ENCODE measurements at regions not wholly inside any gene's neighbourhood (a gene's known extent, or its start where the extent isn't known, plus 50 kb on each side); places are given as distances from the start of the nearest gene placed in this dataset.

DNA sequence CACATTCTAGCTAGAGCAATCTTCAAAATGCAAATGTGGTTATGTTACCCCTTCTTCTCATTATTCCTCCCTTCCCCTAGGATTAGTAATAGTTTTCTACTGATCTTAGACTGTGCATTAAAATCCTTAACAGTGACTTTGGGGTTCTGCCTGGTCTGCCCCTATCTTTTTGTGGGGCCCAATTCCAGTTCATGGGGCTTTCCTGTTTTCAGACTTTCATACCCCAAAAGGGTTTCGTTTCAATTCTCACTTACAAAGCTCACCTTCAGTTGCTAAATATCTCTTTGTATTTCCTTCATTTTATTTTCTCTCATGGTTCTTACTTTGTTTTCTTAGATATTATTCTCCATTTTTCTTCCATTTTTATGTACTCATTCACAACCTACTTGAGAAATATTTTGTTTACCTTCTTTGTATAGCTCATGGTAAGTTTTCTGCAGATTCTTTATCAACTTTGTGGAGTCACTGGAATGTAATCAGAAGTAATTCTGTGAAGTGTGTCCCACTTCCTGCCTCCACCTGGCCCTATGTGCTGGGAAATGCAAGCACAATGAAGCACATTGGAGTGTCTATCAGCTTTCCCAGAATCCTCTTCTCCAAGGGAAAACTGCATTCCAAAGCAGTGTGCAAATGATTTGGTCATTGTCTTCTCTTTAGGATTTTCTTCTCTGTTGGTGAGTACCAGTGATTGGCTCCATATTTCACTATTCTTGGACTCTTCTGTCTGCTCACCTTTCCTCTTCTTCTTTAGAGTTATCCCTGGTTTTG lies 350.2 kb downstream of the ZNF326 start:
- TF ChIP-seq, protein P1, sequence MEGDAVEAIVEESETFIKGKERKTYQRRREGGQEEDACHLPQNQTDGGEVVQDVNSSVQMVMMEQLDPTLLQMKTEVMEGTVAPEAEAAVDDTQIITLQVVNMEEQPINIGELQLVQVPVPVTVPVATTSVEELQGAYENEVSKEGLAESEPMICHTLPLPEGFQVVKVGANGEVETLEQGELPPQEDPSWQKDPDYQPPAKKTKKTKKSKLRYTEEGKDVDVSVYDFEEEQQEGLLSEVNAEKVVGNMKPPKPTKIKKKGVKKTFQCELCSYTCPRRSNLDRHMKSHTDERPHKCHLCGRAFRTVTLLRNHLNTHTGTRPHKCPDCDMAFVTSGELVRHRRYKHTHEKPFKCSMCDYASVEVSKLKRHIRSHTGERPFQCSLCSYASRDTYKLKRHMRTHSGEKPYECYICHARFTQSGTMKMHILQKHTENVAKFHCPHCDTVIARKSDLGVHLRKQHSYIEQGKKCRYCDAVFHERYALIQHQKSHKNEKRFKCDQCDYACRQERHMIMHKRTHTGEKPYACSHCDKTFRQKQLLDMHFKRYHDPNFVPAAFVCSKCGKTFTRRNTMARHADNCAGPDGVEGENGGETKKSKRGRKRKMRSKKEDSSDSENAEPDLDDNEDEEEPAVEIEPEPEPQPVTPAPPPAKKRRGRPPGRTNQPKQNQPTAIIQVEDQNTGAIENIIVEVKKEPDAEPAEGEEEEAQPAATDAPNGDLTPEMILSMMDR (IDR thresholded peaks at IDR 0.05; ENCODE audit: low read depth, low read length), result no peak
- H3K27ac ChIP-seq, result no peak overlapping the region
- H3K36me3 ChIP-seq, result no peaks in the 10 kb centered on the region
- H3K27me3 ChIP-seq (ENCODE audit: insufficient read depth, low read depth, severe bottlenecking), result no peaks in the 10 kb centered on the region
- H3K4me3 ChIP-seq (ENCODE audit: low read depth, low read length), result no peak overlapping the region
- peaks cover 3% of the 10 kb centered on the region for H3K9me3 ChIP-seq (ENCODE audit: severe bottlenecking)
- no peak for DNase-seq

DNA sequence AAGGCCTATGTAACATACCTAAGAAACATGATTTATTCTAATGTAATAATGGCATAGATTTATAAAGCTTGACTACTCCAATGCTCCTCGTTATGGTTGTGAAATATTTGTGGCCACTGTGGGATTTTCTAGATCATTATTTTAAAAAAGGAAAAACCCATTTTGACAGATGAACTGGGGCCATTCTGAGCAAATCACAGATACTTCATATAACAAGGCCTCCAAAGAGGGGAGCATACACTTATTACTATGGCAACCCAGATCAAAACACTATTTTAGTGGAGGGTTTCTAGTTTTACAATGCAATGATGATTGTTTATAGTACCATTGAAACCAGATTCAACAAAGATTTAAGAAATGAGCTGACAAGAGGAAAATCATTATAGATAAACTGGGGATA lies 346.6 kb downstream of the ZNF326 start:
- no peak overlapping the region for H3K4me3 ChIP-seq (ENCODE audit: low read depth, low read length)
- H3K27me3 ChIP-seq (ENCODE audit: insufficient read depth, low read depth, severe bottlenecking), result no peaks in the 10 kb centered on the region
- no peak overlapping the region for H3K27ac ChIP-seq
- no peak for DNase-seq
- H3K36me3 ChIP-seq, result no peaks in the 10 kb centered on the region
- H3K9me3 ChIP-seq (ENCODE audit: severe bottlenecking), result no peaks in the 10 kb centered on the region
- TF ChIP-seq, protein P1 (IDR thresholded peaks at IDR 0.05; ENCODE audit: low read depth, low read length), result no peak

DNA sequence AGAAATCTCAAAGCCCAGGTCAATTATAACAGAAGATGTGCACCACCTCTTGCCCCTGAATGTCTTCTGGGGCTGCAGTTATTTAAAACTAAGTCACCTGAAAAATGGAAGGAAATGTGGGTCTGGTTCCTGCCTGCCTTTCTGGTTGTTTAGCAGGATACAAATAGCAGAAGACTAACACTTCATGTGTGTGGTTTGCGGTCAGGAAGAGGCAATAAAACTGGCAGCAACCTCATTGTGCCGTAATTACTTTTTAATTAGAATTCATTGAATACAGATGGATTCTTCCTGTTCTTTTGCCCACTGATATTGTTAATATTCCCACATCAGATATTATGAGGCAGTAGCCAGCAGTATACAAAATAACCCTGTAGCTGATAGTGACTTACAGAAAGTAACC lies 345.7 kb downstream of the ZNF326 start:
- Histone ChIP-seq H3K9me3 (ENCODE audit: severe bottlenecking) (no peaks in the 10 kb centered on the region), H3K27ac (no peak overlapping the region), H3K4me3 (ENCODE audit: low read depth, low read length) (no peak overlapping the region), H3K27me3 (ENCODE audit: insufficient read depth, low read depth, severe bottlenecking) (no peaks in the 10 kb centered on the region), H3K36me3 (no peaks in the 10 kb centered on the region)
- DNase-seq, result no peak
- TF ChIP-seq, protein P1 (IDR thresholded peaks at IDR 0.05; ENCODE audit: low read depth, low read length), result no peak

DNA sequence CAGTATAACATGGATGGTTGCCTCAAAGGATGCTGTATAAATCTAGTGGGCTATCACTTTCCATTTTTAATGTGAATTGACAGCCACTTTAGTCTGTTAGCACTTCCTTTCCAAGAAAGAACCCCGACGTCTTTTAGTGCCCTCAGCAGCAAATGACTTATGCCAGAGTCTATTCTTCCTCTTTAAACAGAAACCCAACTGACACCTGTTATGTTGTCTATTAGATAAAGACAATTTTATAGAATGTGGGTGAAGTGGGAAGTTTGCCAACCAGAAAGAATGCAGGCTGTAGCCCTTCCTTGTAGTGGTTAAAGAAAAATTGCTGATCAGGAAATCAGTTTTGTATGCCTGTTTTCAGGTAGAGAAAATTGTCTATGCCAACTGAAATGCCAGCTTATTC lies 344.9 kb downstream of the ZNF326 start:
- no peak overlapping the region for H3K4me3 ChIP-seq (ENCODE audit: low read depth, low read length)

DNA sequence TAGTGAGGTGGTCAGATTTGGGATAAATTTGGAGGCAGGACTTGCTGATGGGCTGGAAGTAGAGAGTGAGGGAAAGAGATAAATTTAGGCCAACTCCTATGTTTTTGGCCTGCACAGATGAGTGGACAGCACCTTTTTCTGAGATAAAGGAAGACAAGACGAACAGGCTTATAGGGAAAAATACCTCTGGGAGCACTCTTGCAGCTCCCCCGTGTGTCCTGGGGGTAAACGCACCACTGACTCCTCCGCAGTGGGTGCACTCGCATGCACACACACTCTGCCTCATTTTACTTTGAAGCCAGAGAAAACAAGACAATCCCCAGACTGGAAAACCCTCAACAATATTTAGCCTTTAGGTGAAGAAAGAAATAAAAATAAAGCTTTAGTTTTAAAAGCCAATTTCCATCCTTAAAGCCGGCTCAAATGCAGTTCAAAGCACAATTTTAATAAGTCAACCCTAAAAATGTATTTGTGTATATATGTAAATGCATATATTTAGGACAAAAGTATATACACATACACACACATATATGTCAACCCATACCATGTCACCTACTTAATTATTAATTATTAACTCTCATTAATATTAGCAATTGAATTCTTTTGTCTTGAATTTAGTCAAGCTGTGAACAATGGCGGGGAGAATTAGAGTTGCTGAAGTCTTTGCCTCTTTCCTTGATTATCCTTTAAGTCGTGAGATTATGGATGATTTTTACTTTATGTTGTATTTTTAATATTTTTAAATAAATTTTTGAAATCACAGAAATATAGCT lies 341.8 kb downstream of the ZNF326 start:
- H3K27ac ChIP-seq, result no peak overlapping the region
- no peak for DNase-seq

More for the DNA sequence above, 344.9 kb downstream of the ZNF326 start:
- H3K27ac ChIP-seq, result no peak overlapping the region
- H3K9me3 ChIP-seq (ENCODE audit: severe bottlenecking), result no peaks in the 10 kb centered on the region
- DNase-seq, result no peak
- TF ChIP-seq, protein P1 (IDR thresholded peaks at IDR 0.05; ENCODE audit: low read depth, low read length), result no peak
- no peaks in the 10 kb centered on the region for H3K36me3 ChIP-seq
- H3K27me3 ChIP-seq (ENCODE audit: insufficient read depth, low read depth, severe bottlenecking), result no peaks in the 10 kb centered on the region

More for the DNA sequence above, 341.8 kb downstream of the ZNF326 start:
- Histone ChIP-seq H3K9me3 (ENCODE audit: severe bottlenecking) (no peaks in the 10 kb centered on the region), H3K27me3 (ENCODE audit: insufficient read depth, low read depth, severe bottlenecking) (no peaks in the 10 kb centered on the region), H3K4me3 (ENCODE audit: low read depth, low read length) (no peak overlapping the region), H3K36me3 (no peaks in the 10 kb centered on the region)
- TF ChIP-seq, protein P1 (IDR thresholded peaks at IDR 0.05; ENCODE audit: low read depth, low read length), result no peak
